ENCODE measurements at regions not wholly inside any gene's neighbourhood (a gene's known extent, or its start where the extent isn't known, plus 50 kb on each side); places are given as distances from the start of the nearest gene placed in this dataset.

DNA sequence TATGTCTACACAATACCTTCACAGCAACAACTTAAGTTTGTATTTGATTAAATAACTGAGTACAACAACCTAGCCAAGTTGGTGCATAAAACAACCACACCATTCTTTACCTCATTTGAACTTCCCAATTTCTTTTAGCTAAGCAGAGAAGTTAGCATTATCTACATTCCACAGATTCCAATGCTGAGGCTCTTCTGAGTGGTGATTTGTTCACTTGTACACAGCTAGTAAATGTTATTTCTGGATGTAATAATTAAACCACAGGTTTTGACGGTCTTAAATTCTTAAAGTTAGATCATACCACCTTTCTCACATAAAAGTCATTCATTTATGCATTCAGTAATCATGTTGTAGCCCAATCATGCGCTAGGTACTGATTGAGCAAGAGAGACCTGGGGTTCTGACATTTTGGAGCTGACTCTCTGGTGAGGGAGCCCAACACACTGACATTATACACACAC is 102.5 kb downstream of the SST start:
- no peak for TF ChIP-seq EP300 (IDR thresholded peaks at IDR 0.05; ENCODE audit: low read length)
- TF ChIP-seq, protein P1, sequence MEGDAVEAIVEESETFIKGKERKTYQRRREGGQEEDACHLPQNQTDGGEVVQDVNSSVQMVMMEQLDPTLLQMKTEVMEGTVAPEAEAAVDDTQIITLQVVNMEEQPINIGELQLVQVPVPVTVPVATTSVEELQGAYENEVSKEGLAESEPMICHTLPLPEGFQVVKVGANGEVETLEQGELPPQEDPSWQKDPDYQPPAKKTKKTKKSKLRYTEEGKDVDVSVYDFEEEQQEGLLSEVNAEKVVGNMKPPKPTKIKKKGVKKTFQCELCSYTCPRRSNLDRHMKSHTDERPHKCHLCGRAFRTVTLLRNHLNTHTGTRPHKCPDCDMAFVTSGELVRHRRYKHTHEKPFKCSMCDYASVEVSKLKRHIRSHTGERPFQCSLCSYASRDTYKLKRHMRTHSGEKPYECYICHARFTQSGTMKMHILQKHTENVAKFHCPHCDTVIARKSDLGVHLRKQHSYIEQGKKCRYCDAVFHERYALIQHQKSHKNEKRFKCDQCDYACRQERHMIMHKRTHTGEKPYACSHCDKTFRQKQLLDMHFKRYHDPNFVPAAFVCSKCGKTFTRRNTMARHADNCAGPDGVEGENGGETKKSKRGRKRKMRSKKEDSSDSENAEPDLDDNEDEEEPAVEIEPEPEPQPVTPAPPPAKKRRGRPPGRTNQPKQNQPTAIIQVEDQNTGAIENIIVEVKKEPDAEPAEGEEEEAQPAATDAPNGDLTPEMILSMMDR (IDR thresholded peaks at IDR 0.05 in 2 of 3, conservative IDR thresholded peaks at IDR 0.05 in 1 of 3; ENCODE audit: insufficient read depth in 2 of 3, low read depth in 1 of 3, low read length in 3 of 3), result no peak
- TF ChIP-seq CEBPG (CRISPR knock-in tag; IDR thresholded peaks at IDR 0.05), result no peak
- no peak for TF ChIP-seq CEBPG (tag; conservative IDR thresholded peaks at IDR 0.05 in 1 of 2, IDR thresholded peaks at IDR 0.05 in 1 of 2)
- TF ChIP-seq, protein P2, sequence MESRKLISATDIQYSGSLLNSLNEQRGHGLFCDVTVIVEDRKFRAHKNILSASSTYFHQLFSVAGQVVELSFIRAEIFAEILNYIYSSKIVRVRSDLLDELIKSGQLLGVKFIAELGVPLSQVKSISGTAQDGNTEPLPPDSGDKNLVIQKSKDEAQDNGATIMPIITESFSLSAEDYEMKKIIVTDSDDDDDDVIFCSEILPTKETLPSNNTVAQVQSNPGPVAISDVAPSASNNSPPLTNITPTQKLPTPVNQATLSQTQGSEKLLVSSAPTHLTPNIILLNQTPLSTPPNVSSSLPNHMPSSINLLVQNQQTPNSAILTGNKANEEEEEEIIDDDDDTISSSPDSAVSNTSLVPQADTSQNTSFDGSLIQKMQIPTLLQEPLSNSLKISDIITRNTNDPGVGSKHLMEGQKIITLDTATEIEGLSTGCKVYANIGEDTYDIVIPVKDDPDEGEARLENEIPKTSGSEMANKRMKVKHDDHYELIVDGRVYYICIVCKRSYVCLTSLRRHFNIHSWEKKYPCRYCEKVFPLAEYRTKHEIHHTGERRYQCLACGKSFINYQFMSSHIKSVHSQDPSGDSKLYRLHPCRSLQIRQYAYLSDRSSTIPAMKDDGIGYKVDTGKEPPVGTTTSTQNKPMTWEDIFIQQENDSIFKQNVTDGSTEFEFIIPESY (CRISPR knock-in tag; IDR thresholded peaks at IDR 0.05), result no peak
- no peak for TF ChIP-seq SIN3A (IDR thresholded peaks at IDR 0.05; ENCODE audit: borderline replicate concordance in 2 of 2, control insufficient read depth in 1 of 2, low read depth in 2 of 2, low read length in 2 of 2)

Data from K562 (cell line).